K562 (cell line): ENCODE measurements at regions not wholly inside any gene's neighbourhood (a gene's known extent, or its start where the extent isn't known, plus 50 kb on each side); places are given as distances from the start of the nearest gene placed in this dataset.

Source experiments
- BRF1 ChIP-seq: IDR thresholded peaks from 3 replicates; pipeline ENCODE4 v1.6.1; 2011; ENCODE audit warnings: borderline replicate concordance, mild to moderate bottlenecking; ENCODE audit not compliant: insufficient read length; ENCODE audit errors: extremely low read depth
- CGGBP1 ChIP-seq: fragments of 250-450 bp; sonication (Bioruptor Pico); IDR thresholded peaks from 2 replicates; pipeline ENCODE4 v1.9.0; 2021; ENCODE audit warnings: mild to moderate bottlenecking
- E2F8 ChIP-seq: fragments of 450-650 bp; IDR thresholded peaks from 2 replicates; pipeline ENCODE4 v1.7.1; 2018; ENCODE audit warnings: mild to moderate bottlenecking, low read depth; ENCODE audit not compliant: partially characterized antibody
- GTF3C2 ChIP-seq: IDR thresholded peaks from 3 replicates; pipeline ENCODE4 v1.6.1; 2011; ENCODE audit warnings: borderline replicate concordance, mild to moderate bottlenecking, moderate library complexity; ENCODE audit not compliant: insufficient read length; ENCODE audit errors: extremely low read depth
- ILF3 ChIP-seq: fragments of 450-650 bp; IDR thresholded peaks from 2 replicates; pipeline ENCODE4 v1.6.1; 2018; ENCODE audit warnings: antibody characterized with exemption, mild to moderate bottlenecking, moderate library complexity, borderline replicate concordance
- JUN ChIP-seq, 2 experiments: sonication (generic) in 1 of 2; formaldehyde crosslinking in 1 of 2; IDR thresholded peaks; 2 replicates each; pipeline versions ENCODE4 v1.6.1 to v1.8.0; 2012 to 2022; ENCODE audit warnings: borderline replicate concordance in 2 of 2, mild to moderate bottlenecking in 2 of 2, improper control_type of control experiment in 1 of 2, low read depth in 1 of 2, low read length in 1 of 2, missing genetic modification reagents in 1 of 2
- NBN ChIP-seq: fragments of 450-650 bp; IDR thresholded peaks from 2 replicates; pipeline ENCODE4 v1.6.1; 2016; ENCODE audit warnings: low read depth, mild to moderate bottlenecking
- NR2C1 ChIP-seq, 2 experiments: fragments of 450-650 bp; IDR thresholded peaks; 2 replicates each; pipeline ENCODE4 v1.6.1; 2017; ENCODE audit warnings: mild to moderate bottlenecking in 2 of 2, antibody characterized with exemption in 1 of 2, inconsistent platforms in 1 of 2, missing compliant biosample characterization in 1 of 2, missing genetic modification characterization in 1 of 2
- NR2C2 ChIP-seq, 2 experiments: fragments of 200-800 bp in 1 of 2; sonication (Bioruptor generic) in 1 of 2; sonication (generic) in 1 of 2; formaldehyde crosslinking in 1 of 2; IDR thresholded peaks; 2 replicates each; pipeline versions ENCODE4 v1.6.1 to v1.8.0; 2016 to 2022; ENCODE audit warnings: mild to moderate bottlenecking in 1 of 2, missing compliant biosample characterization in 1 of 2, missing genetic modification characterization in 1 of 2, missing genetic modification reagents in 1 of 2
- RBM25 ChIP-seq: fragments of 200-400 bp; formaldehyde crosslinking; IDR thresholded peaks from 2 replicates; pipeline ENCODE4 v1.6.1; 2018; ENCODE audit warnings: low read length, low read depth, moderate library complexity; ENCODE audit not compliant: severe bottlenecking
- SMARCB1 ChIP-seq: IDR thresholded peaks from 2 replicates; pipeline ENCODE4 v1.6.1; 2011; ENCODE audit warnings: improper control_type of control experiment, low read depth; ENCODE audit not compliant: insufficient read length
- SRSF1 ChIP-seq: fragments of 200-400 bp; formaldehyde crosslinking; IDR thresholded peaks from 2 replicates; pipeline ENCODE4 v1.6.1; 2017; ENCODE audit warnings: mild to moderate bottlenecking, low read depth, low read length, moderate library complexity
- TCF7 ChIP-seq: sonication (generic); IDR thresholded peaks from 2 replicates; pipeline ENCODE4 v1.6.1; 2016; ENCODE audit warnings: antibody characterized with exemption, borderline replicate concordance
- THRAP3 ChIP-seq: fragments of 450-650 bp; IDR thresholded peaks from 2 replicates; pipeline ENCODE4 v1.6.1; 2016; ENCODE audit warnings: mild to moderate bottlenecking, inconsistent platforms, borderline replicate concordance
- UBTF ChIP-seq, 2 experiments: IDR thresholded peaks; 2 replicates each; pipeline ENCODE4 v1.6.1; 2012; ENCODE audit warnings: improper control_type of control experiment in 2 of 2, low read depth in 2 of 2, low read length in 2 of 2, borderline replicate concordance in 1 of 2
- ZNF197 ChIP-seq: fragments of 200-800 bp; sonication (Bioruptor generic); IDR thresholded peaks from 2 replicates; pipeline ENCODE4 v1.6.1; 2016; ENCODE audit warnings: low read depth, missing genetic modification characterization, missing compliant biosample characterization

GRCh38 chr12:132430838-132431774 lies 58.8 kb upstream of the FBRSL1 start (continued):
- TF ChIP-seq RBM25 (no peak), ILF3 (no peak), UBTF (IDR thresholded peaks at IDR 0.05; ENCODE audit: borderline replicate concordance in 1 of 2, low read depth in 2 of 2, low read length in 2 of 2) (no peak), BRF1 (no peak), JUN (IDR thresholded peaks at IDR 0.05; ENCODE audit: borderline replicate concordance, low read depth, low read length) (no peak), JUN (CRISPR knock-in tag; IDR thresholded peaks at IDR 0.05; ENCODE audit: borderline replicate concordance) (no peak), E2F8 (no peak), SMARCB1 (no peak), CGGBP1 (CRISPR knock-in tag) (no peak), THRAP3 (no peak), NBN (no peak), SRSF1 (no peak), NR2C1 (IDR thresholded peaks at IDR 0.05) (peak; percentile 26; the same call in 1 of the 2 replicates), NR2C1 (tag; IDR thresholded peaks at IDR 0.05) (no peak), NR2C2 (CRISPR knock-in tag; IDR thresholded peaks at IDR 0.05) (no peak), NR2C2 (tag; IDR thresholded peaks at IDR 0.05) (peak; percentile 49; the same call in 1 of the 2 replicates), GTF3C2 (no peak), ZNF197 (CRISPR knock-in tag) (no peak), TCF7 (no peak)
